HG02610 (cell line): ENCODE measurements at regions not wholly inside any gene's neighbourhood (a gene's known extent, or its start where the extent isn't known, plus 50 kb on each side); places are given as distances from the start of the nearest gene placed in this dataset.
"Not testable (repeated sequence)": the region's sequence is repeated elsewhere in the genome, so short reads cannot be mapped to it uniquely, and the experiment has no call there.

Experiments
- ATAC-seq: cut with Tn5 transposase; IDR thresholded peaks from one replicate; pipeline ENCODE4 v1.9.1; 2021; ENCODE audit warnings: mild to moderate bottlenecking, moderate library complexity; ENCODE audit not compliant: unreplicated experiment

GRCh38 chr1:4166713-4167112, 266.6 kb upstream of the C1orf174 start:
- no peak for ATAC-seq

- no peak for ATAC-seq
Measured at GRCh38 chr1:4169991-4170390, 269.9 kb upstream of the C1orf174 start.

- no peak for ATAC-seq
Measured at GRCh38 chr1:4170548-4171340, 270.7 kb upstream of the C1orf174 start.

- no peak for ATAC-seq
Measured at GRCh38 chr1:4171480-4172450, 271.7 kb upstream of the C1orf174 start.

- no peak for ATAC-seq
Measured at GRCh38 chr1:4172644-4173599, 272.9 kb upstream of the C1orf174 start.

- no peak for ATAC-seq
Measured at GRCh38 chr1:4173731-4174130, 273.7 kb upstream of the C1orf174 start.

GRCh38 chr1:4174291-4175200, 274.5 kb upstream of the C1orf174 start:
- no peak for ATAC-seq

GRCh38 chr1:4175566-4176405, 275.7 kb upstream of the C1orf174 start:
- no peak for ATAC-seq

GRCh38 chr1:4176841-4177240, 276.8 kb upstream of the C1orf174 start:
- ATAC-seq = no peak

GRCh38 chr1:4177425-4178150, 277.5 kb upstream of the C1orf174 start:
- no peak for ATAC-seq

- no peak for ATAC-seq
Measured at GRCh38 chr1:4178501-4179113, 278.5 kb upstream of the C1orf174 start.

GRCh38 chr1:4179914-4180735, 280.1 kb upstream of the C1orf174 start:
- no peak for ATAC-seq

GRCh38 chr1:4186486-4186885, 286.4 kb upstream of the C1orf174 start:
- ATAC-seq = not testable (repeated sequence)

GRCh38 chr1:4203501-4203900, 303.4 kb upstream of the C1orf174 start:
- ATAC-seq = no peak

GRCh38 chr1:4207183-4207582, 307.1 kb upstream of the C1orf174 start:
- ATAC-seq = no peak

GRCh38 chr1:4207842-4208692, 308.0 kb upstream of the C1orf174 start:
- no peak for ATAC-seq
